Muscle of leg (tissue), 3 donors: ENCODE measurements at regions not wholly inside any gene's neighbourhood (a gene's known extent, or its start where the extent isn't known, plus 50 kb on each side); places are given as distances from the start of the nearest gene placed in this dataset.

Source experiments
- DNase-seq: peaks from one replicate; pipeline ENCODE4 v3.0.0; 2013
- H3K27ac ChIP-seq: one replicate; pipeline ENCODE4 v1.5.1; 2013; ENCODE audit warnings: mild to moderate bottlenecking, low read length, control low read depth
- H3K27me3 ChIP-seq: one replicate; pipeline ENCODE4 v1.6.1; 2013; ENCODE audit warnings: low read length; ENCODE audit not compliant: control insufficient read depth, insufficient read depth
- H3K36me3 ChIP-seq: one replicate; pipeline ENCODE4 v1.6.1; 2013; ENCODE audit warnings: low read length; ENCODE audit not compliant: control insufficient read depth, insufficient read depth
- H3K4me1 ChIP-seq: one replicate; pipeline ENCODE4 v1.6.1; 2013; ENCODE audit warnings: low read length; ENCODE audit not compliant: control insufficient read depth, insufficient read depth
- H3K4me3 ChIP-seq: one replicate; pipeline ENCODE4 v1.5.1; 2013; ENCODE audit warnings: low read length, control low read depth
- H3K9me3 ChIP-seq: replicated peaks from 2 replicates; pipeline ENCODE4 v1.6.1; 2013; ENCODE audit warnings: low read depth, low read length; ENCODE audit not compliant: control insufficient read depth
- WGBS: methylation state at CpG from one replicate; pipeline ENCODE4 v1.1.5; 2013; ENCODE audit warnings: missing lambda C conversion rate; ENCODE audit not compliant: insufficient coverage; 5-methylcytosine and 5-hydroxymethylcytosine counted together

DNA sequence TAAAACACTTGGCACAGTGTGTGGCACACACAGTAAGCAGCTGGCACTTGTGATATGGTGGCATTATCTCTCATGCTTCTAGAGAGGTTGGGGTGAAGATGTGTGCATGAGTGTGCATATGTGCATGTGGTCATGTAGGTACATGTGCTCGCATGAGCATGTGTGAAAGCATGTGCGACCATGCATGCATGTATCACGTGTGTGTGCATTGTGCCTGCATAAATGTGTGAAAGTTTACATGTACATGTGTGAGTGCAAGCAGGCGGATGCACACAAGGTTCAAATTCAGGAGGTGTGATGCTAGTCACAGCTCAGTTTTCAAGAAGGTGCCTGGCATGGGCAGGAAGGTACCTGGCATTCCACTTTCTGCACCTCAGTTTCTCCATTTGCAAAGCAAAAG is 59.0 kb upstream of the UQCRFS1 start:
- H3K9me3 ChIP-seq: no peaks in the 10 kb centered on the region
- H3K36me3 ChIP-seq: no peaks in the 10 kb centered on the region
- no peak overlapping the region for H3K4me3 ChIP-seq
- DNase-seq: no peak
- WGBS: 87% methylated on average over 4 of the region's 4 CpGs
- H3K27me3 ChIP-seq: peaks cover 11% of the 10 kb centered on the region
- H3K4me1 ChIP-seq: peaks cover 19% of the 10 kb centered on the region
- H3K27ac ChIP-seq: no peak overlapping the region

DNA sequence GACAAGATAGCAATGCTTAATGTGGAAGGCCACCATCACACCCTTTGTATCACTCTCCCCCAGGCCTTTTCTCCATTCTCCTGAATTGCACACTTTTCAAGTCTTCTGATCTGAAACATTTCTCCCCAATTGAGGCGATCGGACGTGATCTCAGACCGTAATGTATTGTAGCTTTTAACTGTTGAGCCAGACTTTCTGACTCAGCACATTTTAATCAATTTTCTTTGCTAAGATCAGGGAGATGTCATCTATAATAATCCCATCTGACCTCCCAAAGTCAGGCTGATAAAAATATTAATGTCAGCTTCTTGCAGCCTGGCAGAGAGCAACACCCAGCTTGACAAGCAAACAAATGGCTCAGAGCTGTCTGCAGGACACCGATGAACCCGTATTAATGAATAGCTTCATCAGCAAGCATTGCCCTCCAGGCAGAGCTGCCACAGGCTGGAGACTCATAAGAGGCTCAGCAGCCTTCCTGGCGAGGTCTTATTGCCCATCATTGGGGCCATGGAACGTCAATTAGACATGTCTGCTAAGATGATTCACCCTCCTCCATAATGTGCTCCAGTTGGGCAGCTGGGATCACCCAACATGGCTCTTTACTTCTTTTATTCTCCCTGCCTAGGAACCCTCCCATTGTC is 60.2 kb upstream of the UQCRFS1 start:
- no peaks in the 10 kb centered on the region for H3K36me3 ChIP-seq
- no peak overlapping the region for H3K4me3 ChIP-seq
- DNase-seq: no peak
- no peak overlapping the region for H3K27ac ChIP-seq
- H3K4me1 ChIP-seq: peaks cover 19% of the 10 kb centered on the region
- no peaks in the 10 kb centered on the region for H3K9me3 ChIP-seq
- H3K27me3 ChIP-seq: peaks cover 14% of the 10 kb centered on the region
- 73% methylated on average over 8 of the region's 8 CpGs for WGBS

GRCh38 chr19:29275266-29275665 is 62.3 kb upstream of the UQCRFS1 start:
- H3K9me3 ChIP-seq: no peaks in the 10 kb centered on the region
- H3K27ac ChIP-seq: no peak overlapping the region
- H3K4me1 ChIP-seq: peaks cover 4% of the 10 kb centered on the region
- no peak overlapping the region for H3K4me3 ChIP-seq
- H3K36me3 ChIP-seq: no peaks in the 10 kb centered on the region
- WGBS: no CpG with 5 or more reads among the region's 4 CpGs
- peaks cover 12% of the 10 kb centered on the region for H3K27me3 ChIP-seq
- no peak for DNase-seq

DNA sequence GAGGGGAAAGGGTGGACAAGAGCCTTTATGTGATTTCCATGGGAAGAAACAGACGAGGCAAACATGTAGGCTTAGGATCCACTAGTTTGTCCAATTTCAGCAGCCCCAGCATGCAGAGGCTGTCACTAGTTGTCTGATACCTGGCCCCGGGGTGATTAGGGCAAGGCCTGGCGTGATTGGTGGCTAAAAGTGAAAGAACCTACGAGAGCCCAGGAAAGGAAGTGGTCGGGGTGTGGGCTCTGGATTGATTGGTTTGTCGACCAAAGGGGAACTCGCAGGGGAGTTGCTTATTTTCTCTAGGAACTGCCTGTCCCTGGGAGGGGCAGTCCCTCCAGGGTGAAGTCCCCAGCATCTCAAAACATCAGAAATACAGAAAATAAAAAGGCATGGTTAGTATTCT is 64.2 kb upstream of the UQCRFS1 start:
- no peaks in the 10 kb centered on the region for H3K9me3 ChIP-seq
- H3K27me3 ChIP-seq: peaks cover 12% of the 10 kb centered on the region
- no peak for DNase-seq
- no peak overlapping the region for H3K4me3 ChIP-seq
- 27% methylated on average over 6 of the region's 7 CpGs for WGBS
- H3K27ac ChIP-seq: no peak overlapping the region
- no peaks in the 10 kb centered on the region for H3K36me3 ChIP-seq
- no peaks in the 10 kb centered on the region for H3K4me1 ChIP-seq

DNA sequence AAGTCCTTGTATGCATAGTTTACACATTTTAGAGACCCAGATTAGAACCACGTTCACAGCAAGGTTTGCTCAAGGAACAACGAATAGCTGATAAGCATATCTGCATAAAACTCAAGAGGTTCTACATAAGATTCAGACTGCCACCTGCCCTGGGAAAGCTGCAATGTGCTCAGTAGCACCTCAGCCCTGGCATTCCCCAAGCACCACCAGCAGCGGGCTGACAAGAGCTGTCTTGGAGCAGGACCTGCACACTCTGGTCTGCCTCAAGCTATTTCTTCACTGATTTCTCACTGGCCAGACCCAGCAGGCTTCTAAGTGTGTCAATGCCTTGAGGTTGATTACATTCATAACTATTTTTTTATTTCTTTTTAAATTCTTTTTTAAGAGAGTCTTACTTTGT is 65.8 kb upstream of the UQCRFS1 start:
- no peaks in the 10 kb centered on the region for H3K36me3 ChIP-seq
- peaks cover 12% of the 10 kb centered on the region for H3K27me3 ChIP-seq
- no peak overlapping the region for H3K4me3 ChIP-seq
- H3K9me3 ChIP-seq: no peaks in the 10 kb centered on the region
- whole genome bisulfite sequencing: 51% methylated on average over 2 of the region's 3 CpGs
- no peak for DNase-seq
- no peak overlapping the region for H3K27ac ChIP-seq
- H3K4me1 ChIP-seq: no peaks in the 10 kb centered on the region

DNA sequence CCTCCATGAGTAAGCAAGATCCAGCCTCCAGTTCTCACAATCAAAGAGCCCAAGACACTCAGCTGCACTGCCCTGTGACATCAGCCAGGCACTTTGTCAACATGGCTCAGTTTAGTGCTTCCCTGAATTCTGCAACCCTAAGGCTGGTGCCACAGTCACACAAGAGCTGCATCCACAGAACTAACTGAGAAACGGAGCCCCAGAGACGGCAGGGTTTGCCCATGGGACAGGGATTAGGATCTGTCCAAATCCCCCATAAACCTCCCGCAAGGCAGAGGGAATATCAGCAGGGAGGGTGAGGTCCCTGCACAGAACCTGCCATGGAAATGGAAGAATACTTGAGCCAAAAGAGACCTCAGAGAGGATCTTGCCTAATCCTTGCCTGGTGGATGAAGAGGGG is 70.4 kb upstream of the UQCRFS1 start:
- DNase-seq: no peak
- peaks cover 12% of the 10 kb centered on the region for H3K27me3 ChIP-seq
- WGBS: 80% methylated on average over 1 of the region's 3 CpGs
- no peaks in the 10 kb centered on the region for H3K9me3 ChIP-seq
- no peaks in the 10 kb centered on the region for H3K4me1 ChIP-seq
- no peak overlapping the region for H3K27ac ChIP-seq
- no peaks in the 10 kb centered on the region for H3K36me3 ChIP-seq
- no peak overlapping the region for H3K4me3 ChIP-seq

DNA sequence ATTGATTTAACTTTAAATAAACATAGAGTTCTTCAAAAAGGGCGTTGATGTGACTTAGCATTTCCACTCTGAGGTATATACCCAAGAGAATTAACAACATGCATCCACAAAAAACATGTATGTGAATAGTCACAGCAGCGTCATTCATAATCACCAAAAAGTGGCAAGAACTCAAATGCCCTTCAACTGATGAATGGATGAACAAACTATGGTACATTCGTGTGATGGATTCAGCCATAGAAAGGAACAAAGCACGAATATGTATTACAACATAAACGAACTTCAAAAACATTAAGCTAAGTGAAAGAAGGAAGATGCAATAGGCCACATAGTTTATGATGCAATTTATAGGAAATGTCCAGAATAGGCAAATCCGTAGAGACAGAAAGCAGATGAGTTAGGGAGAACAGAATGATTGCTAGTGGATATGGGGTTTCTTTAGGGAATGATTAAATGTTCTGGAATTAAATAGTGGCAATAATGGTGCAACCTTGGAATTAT is 72.3 kb upstream of the UQCRFS1 start:
- H3K27me3 ChIP-seq: peaks cover 9% of the 10 kb centered on the region

DNA sequence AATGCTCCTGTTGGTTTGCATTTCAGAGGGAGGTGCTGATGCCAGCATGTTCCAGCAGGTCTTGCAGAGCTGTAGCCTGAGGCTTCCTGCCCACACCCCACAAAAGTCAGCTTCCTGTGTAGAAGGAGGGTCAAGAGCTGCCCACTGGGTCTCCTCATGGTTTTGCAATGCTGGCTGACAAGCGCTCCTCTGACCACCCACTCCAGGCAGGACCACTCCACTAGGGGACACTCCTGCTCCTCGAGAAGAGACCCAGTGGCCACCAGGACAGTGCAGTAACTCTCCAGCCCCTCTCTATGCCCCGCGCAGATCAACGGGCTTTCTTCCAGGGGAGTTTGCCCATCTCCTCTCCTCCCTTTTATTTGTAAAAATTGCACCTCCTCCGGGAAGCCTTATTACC is 72.9 kb upstream of the UQCRFS1 start:
- 30% methylated on average over 6 of the region's 6 CpGs for WGBS

More for the DNA sequence above, 72.3 kb upstream of the UQCRFS1 start:
- Histone ChIP-seq H3K4me3 (no peak overlapping the region), H3K27ac (no peak overlapping the region), H3K4me1 (no peaks in the 10 kb centered on the region), H3K36me3 (no peaks in the 10 kb centered on the region), H3K9me3 (no peaks in the 10 kb centered on the region)
- whole genome bisulfite sequencing: 88% methylated on average over 1 of the region's 6 CpGs
- DNase-seq: no peak

DNA sequence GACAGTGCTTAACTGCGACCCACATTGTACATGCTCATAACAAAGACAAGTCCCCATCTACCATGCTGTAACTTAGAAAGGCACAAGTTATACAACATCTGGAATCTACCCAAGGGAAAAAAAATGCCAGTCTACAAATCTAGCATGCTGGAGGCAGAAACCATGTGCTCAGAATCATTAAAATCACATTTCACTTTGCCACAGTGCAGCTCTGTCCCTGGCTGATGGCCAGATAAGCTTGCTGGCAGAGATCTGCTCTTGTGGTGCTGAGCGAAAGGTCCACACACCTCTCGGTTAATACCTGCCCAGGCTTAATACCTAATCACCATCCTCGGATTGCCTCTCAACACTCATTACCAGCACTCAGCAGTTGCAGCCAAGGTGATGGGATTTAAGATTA is 74.1 kb upstream of the UQCRFS1 start:
- Histone ChIP-seq H3K36me3 (no peaks in the 10 kb centered on the region), H3K27ac (no peak overlapping the region), H3K4me3 (no peak overlapping the region), H3K9me3 (no peaks in the 10 kb centered on the region), H3K27me3 (peaks cover 9% of the 10 kb centered on the region), H3K4me1 (no peaks in the 10 kb centered on the region)
- DNase-seq: no peak
- WGBS: 38% methylated on average over 1 of the region's 4 CpGs

More for the DNA sequence above, 72.9 kb upstream of the UQCRFS1 start:
- peaks cover 9% of the 10 kb centered on the region for H3K27me3 ChIP-seq
- no peak overlapping the region for H3K4me3 ChIP-seq
- no peaks in the 10 kb centered on the region for H3K36me3 ChIP-seq
- no peak overlapping the region for H3K27ac ChIP-seq
- H3K9me3 ChIP-seq: no peaks in the 10 kb centered on the region
- no peaks in the 10 kb centered on the region for H3K4me1 ChIP-seq
- peak; percentile 61 for DNase-seq

GRCh38 chr19:29288256-29288655 is 75.3 kb upstream of the UQCRFS1 start:
- H3K9me3 ChIP-seq: no peaks in the 10 kb centered on the region
- WGBS: 95% methylated on average over 4 of the region's 4 CpGs
- peaks cover 10% of the 10 kb centered on the region for H3K27me3 ChIP-seq
- H3K4me3 ChIP-seq: no peak overlapping the region
- no peak for DNase-seq
- no peaks in the 10 kb centered on the region for H3K4me1 ChIP-seq
- H3K36me3 ChIP-seq: no peaks in the 10 kb centered on the region
- no peak overlapping the region for H3K27ac ChIP-seq

GRCh38 chr19:29289020-29289419 is 76.1 kb upstream of the UQCRFS1 start:
- no peak for DNase-seq
- Histone ChIP-seq H3K4me3 (no peak overlapping the region), H3K4me1 (no peaks in the 10 kb centered on the region), H3K9me3 (no peaks in the 10 kb centered on the region), H3K27ac (no peak overlapping the region), H3K36me3 (no peaks in the 10 kb centered on the region), H3K27me3 (peaks cover 9% of the 10 kb centered on the region)
- no CpG with 5 or more reads among the region's 2 CpGs for WGBS
